T-helper 2 cell (primary cell): ENCODE measurements at regions not wholly inside any gene's neighbourhood (a gene's known extent, or its start where the extent isn't known, plus 50 kb on each side); places are given as distances from the start of the nearest gene placed in this dataset.
A peak's percentile ranks its signal among the peaks of the same experiment; 100 is the strongest.
"Not testable (repeated sequence)": the region's sequence is repeated elsewhere in the genome, so short reads cannot be mapped to it uniquely, and the experiment has no call there.

Experiments used
- DNase-seq, 5 experiments: peaks; one replicate each; pipeline versions ENCODE4 v3.0.0 to v3.0.0-alpha.2; 2012 to 2022

GRCh38 chr10:100612601-100613595, 77.2 kb downstream of the HIF1AN start:
- DNase-seq, result no peak

- no peak for DNase-seq
Observed at GRCh38 chr10:100613846-100614245, 78.1 kb downstream of the HIF1AN start.

GRCh38 chr10:100614429-100615095, 78.8 kb downstream of the HIF1AN start:
- DNase-seq, result no peak

GRCh38 chr10:100615241-100615640, 79.5 kb downstream of the HIF1AN start:
- no peak for DNase-seq

GRCh38 chr10:100615908-100616307, 80.2 kb downstream of the HIF1AN start:
- no peak for DNase-seq

- no peak for DNase-seq
Observed at GRCh38 chr10:100618091-100618615, 82.4 kb downstream of the HIF1AN start.

- no peak for DNase-seq
Observed at GRCh38 chr10:100618632-100619255, 83.0 kb downstream of the HIF1AN start.

GRCh38 chr10:100620087-100620835, 84.5 kb downstream of the HIF1AN start:
- DNase-seq, result no peak

- peak in 2 of 5 experiments; percentile 21 to 82 for DNase-seq
Observed at GRCh38 chr10:100621360-100622205, 85.8 kb downstream of the HIF1AN start.

GRCh38 chr10:100622946-100623345, 87.2 kb downstream of the HIF1AN start:
- DNase-seq, result no peak

GRCh38 chr10:100623521-100624230, 87.9 kb downstream of the HIF1AN start:
- no peak for DNase-seq

- no peak for DNase-seq
Observed at GRCh38 chr10:100624298-100624697, 88.6 kb downstream of the HIF1AN start.

- DNase-seq, result no peak
Observed at GRCh38 chr10:100625816-100626215, 90.1 kb downstream of the HIF1AN start.

GRCh38 chr10:100628061-100628460, 92.3 kb downstream of the HIF1AN start:
- DNase-seq, result no peak

GRCh38 chr10:100631192-100631591, 95.4 kb downstream of the HIF1AN start:
- DNase-seq, result no peak

- DNase-seq, result no peak
Observed at GRCh38 chr10:100632027-100632426, 96.3 kb downstream of the HIF1AN start.

GRCh38 chr10:100634034-100634433, 98.3 kb downstream of the HIF1AN start:
- DNase-seq, result no peak

- DNase-seq, result no peak
Observed at GRCh38 chr10:100636848-100637553, 101.3 kb downstream of the HIF1AN start.

- no peak for DNase-seq
Observed at GRCh38 chr10:100637785-100638184, 102.0 kb downstream of the HIF1AN start.

GRCh38 chr10:100638969-100639368, 103.2 kb downstream of the HIF1AN start:
- not testable (repeated sequence) for DNase-seq
